AG04450 (cell line): ENCODE measurements at regions not wholly inside any gene's neighbourhood (a gene's known extent, or its start where the extent isn't known, plus 50 kb on each side); places are given as distances from the start of the nearest gene placed in this dataset.
A peak's percentile ranks its signal among the peaks of the same experiment; 100 is the strongest.

Experiments used
- CTCF ChIA-PET: fragments of 300-600, 350-600 bp; formaldehyde crosslinking; extraction: SDS; loops from one replicate; lab custom pipeline; 2022; ENCODE audit warnings: antibody characterized with exemption, inconsistent platforms; lab: Charles Lee
- POLR2A ChIA-PET: fragments of 350-600 bp; formaldehyde crosslinking; extraction: SDS; loops from one replicate; lab custom pipeline; 2021; ENCODE audit warnings: antibody characterized with exemption, inconsistent platforms; lab: Yijun Ruan, JAX
- DNase-seq: peaks from one replicate; pipeline ENCODE4 v3.0.0-alpha.2; 2011; ENCODE audit warnings: low read depth, low spot score
- H3K27ac ChIP-seq: one replicate; pipeline ENCODE4 v1.5.1; 2012; ENCODE audit warnings: low read depth, low read length, control low read depth
- H3K27me3 ChIP-seq: one replicate; pipeline ENCODE4 v1.6.0; 2012; ENCODE audit warnings: low read length; ENCODE audit not compliant: control insufficient read depth, insufficient read depth
- H3K4me3 ChIP-seq: 2 replicates; pipeline ENCODE4 v1.5.1; 2011; ENCODE audit warnings: mild to moderate bottlenecking, low read depth, low read length, control low read depth
- H3K9me3 ChIP-seq: 2 replicates; pipeline ENCODE4 v1.5.1; 2012; ENCODE audit warnings: low read length; ENCODE audit not compliant: control insufficient read depth, insufficient read depth
- CTCF ChIP-seq: IDR thresholded peaks from 2 replicates; pipeline ENCODE4 v1.5.1; 2011; ENCODE audit warnings: low read depth, low read length, control low read depth, inconsistent platforms

GRCh38 chr12:13435235-13435933, 238.9 kb downstream of the EMP1 start:
- no peak for DNase-seq
- no peaks in the 10 kb centered on the region for H3K9me3 ChIP-seq
- no peak overlapping the region for H3K27ac ChIP-seq
- H3K4me3 ChIP-seq: no peak overlapping the region
- ChIA-PET CTCF (no interaction called here), POLR2A (no interaction called here)
- TF ChIP-seq CTCF: no peak
- no peaks in the 10 kb centered on the region for H3K27me3 ChIP-seq

GRCh38 chr12:13433768-13434167, 237.2 kb downstream of the EMP1 start:
- DNase-seq: no peak
- ChIA-PET CTCF (no interaction called here), POLR2A (no interaction called here)
- Histone ChIP-seq H3K27ac (no peak overlapping the region), H3K4me3 (no peak overlapping the region), H3K27me3 (no peaks in the 10 kb centered on the region), H3K9me3 (no peaks in the 10 kb centered on the region)
- TF ChIP-seq CTCF: no peak

- no peak for TF ChIP-seq CTCF
- Histone ChIP-seq H3K27ac (no peak overlapping the region), H3K27me3 (no peaks in the 10 kb centered on the region), H3K9me3 (no peaks in the 10 kb centered on the region), H3K4me3 (no peak overlapping the region)
- ChIA-PET POLR2A (no interaction called here), CTCF (no interaction called here)
- no peak for DNase-seq
These were observed 234.5 kb downstream of the EMP1 start for GRCh38 chr12:13431041-13431440.

GRCh38 chr12:13428538-13429265, 232.2 kb downstream of the EMP1 start:
- Histone ChIP-seq H3K27ac (no peak overlapping the region), H3K27me3 (no peaks in the 10 kb centered on the region), H3K9me3 (no peaks in the 10 kb centered on the region), H3K4me3 (no peak overlapping the region)
- POLR2A ChIA-PET: no interaction called here
- DNase-seq: no peak
- CTCF ChIA-PET: no interaction called here
- TF ChIP-seq CTCF: no peak

GRCh38 chr12:13425766-13426165, 229.2 kb downstream of the EMP1 start:
- CTCF ChIA-PET: no interaction called here
- no peak for TF ChIP-seq CTCF
- Histone ChIP-seq H3K4me3 (no peak overlapping the region), H3K9me3 (no peaks in the 10 kb centered on the region), H3K27ac (no peak overlapping the region), H3K27me3 (no peaks in the 10 kb centered on the region)
- POLR2A ChIA-PET: no interaction called here
- DNase-seq: peak; percentile 6
